ENCODE measurements at regions not wholly inside any gene's neighbourhood (a gene's known extent, or its start where the extent isn't known, plus 50 kb on each side); places are given as distances from the start of the nearest gene placed in this dataset.

GRCh38 chr6:152874267-152874666 is 108.6 kb downstream of the FBXO5 start:
- Histone ChIP-seq H3K4me3 (ENCODE audit: insufficient read depth, low read depth, low read length) (no peak overlapping the region), H3K9me1 (ENCODE audit: insufficient read depth, low read length) (no peaks in the 10 kb centered on the region), H2BK15ac (ENCODE audit: low read depth, low read length) (no peak overlapping the region), H4K8ac (ENCODE audit: low read depth in 2 of 2, low read length in 2 of 2) (no peak overlapping the region), H3K9me3 (ENCODE audit: control insufficient read depth, insufficient read depth, low read length) (no peaks in the 10 kb centered on the region), H3K27me3 (ENCODE audit: control insufficient read depth, insufficient read depth, low read length) (no peaks in the 10 kb centered on the region), H3K9ac (ENCODE audit: low read depth, low read length) (no peak overlapping the region), H4K5ac (ENCODE audit: low read depth, low read length) (no peak overlapping the region), H3K14ac (replicated peaks; ENCODE audit: low read depth, low read length) (no peak overlapping the region), H3K27ac (ENCODE audit: insufficient read depth, low read length) (no peak overlapping the region), H2BK5ac (ENCODE audit: low read depth, low read length, poor library complexity, severe bottlenecking) (no peak overlapping the region), H3K36me3 (ENCODE audit: control insufficient read depth, insufficient read depth, low read length) (no peaks in the 10 kb centered on the region), H4K91ac (ENCODE audit: insufficient read depth, low read depth, low read length) (no peak overlapping the region), H3K4me2 (ENCODE audit: low read depth, low read length) (no peak overlapping the region), H2AK5ac (ENCODE audit: low read depth, low read length) (no peak overlapping the region), H2AFZ (replicated peaks; ENCODE audit: low read length, poor library complexity) (no peak overlapping the region), H3K56ac (ENCODE audit: extremely low read depth, insufficient read depth, low read length) (no peak overlapping the region), H2BK20ac (ENCODE audit: low read depth, low read length) (no peak overlapping the region), H2BK120ac (ENCODE audit: low read depth, low read length) (no peak overlapping the region), H3K4me1 (ENCODE audit: control insufficient read depth, insufficient read depth, low read length) (no peaks in the 10 kb centered on the region), H4K20me1 (ENCODE audit: insufficient read depth, low read length) (no peaks in the 10 kb centered on the region), H2AK9ac (replicated peaks; ENCODE audit: low read depth, low read length, poor library complexity) (no peak overlapping the region), H3K18ac (ENCODE audit: low read depth, low read length) (no peak overlapping the region), H3K4ac (ENCODE audit: low read depth, low read length) (no peak overlapping the region), H3K23ac (ENCODE audit: low read depth, low read length) (no peak overlapping the region), H3K79me1 (ENCODE audit: low read depth in 1 of 2, low read length in 2 of 2) (no peaks in the 10 kb centered on the region)
- in situ Hi-C loops (cut with MboI; ENCODE audit: low sequenced_read_pairs) (no loop called here), dilution Hi-C loops (cut with HindIII; ENCODE audit: low sequenced_read_pairs, unreplicated experiment) (no loop called here), intact Hi-C loops (cut with micrococcal nuclease) (no loop called here)
- ATAC-seq (ENCODE audit: low read depth) (no peak), DNase-seq (no peak)
- CTCF ChIA-PET: no interaction called here
- TF ChIP-seq ELK1 (IDR thresholded peaks at IDR 0.05; ENCODE audit: borderline replicate concordance, low read depth, low read length): no peak
- TF ChIP-seq RAD21 (IDR thresholded peaks at IDR 0.05; ENCODE audit: low read length): no peak
- TF ChIP-seq CTCF (conservative IDR thresholded peaks at IDR 0.05; ENCODE audit: low read depth, low read length): no peak
- no peak for TF ChIP-seq MXI1 (IDR thresholded peaks at IDR 0.05; ENCODE audit: borderline replicate concordance, low read depth, low read length)
- no peak for TF ChIP-seq NFE2L2 (IDR thresholded peaks at IDR 0.05; ENCODE audit: low read depth, low read length)
- TF ChIP-seq BHLHE40 (IDR thresholded peaks at IDR 0.05; ENCODE audit: low read depth, low read length): no peak
- no peak for TF ChIP-seq RFX5 (IDR thresholded peaks at IDR 0.05; ENCODE audit: low read depth, low read length)
- no peak for TF ChIP-seq USF2 (IDR thresholded peaks at IDR 0.05; ENCODE audit: low read depth, low read length)
- no peak for TF ChIP-seq MAZ (IDR thresholded peaks at IDR 0.05; ENCODE audit: borderline replicate concordance, low read depth, low read length)
- TF ChIP-seq CEBPB (IDR thresholded peaks at IDR 0.05; ENCODE audit: low read depth, low read length): no peak
- TF ChIP-seq RCOR1 (IDR thresholded peaks at IDR 0.05; ENCODE audit: insufficient replicate concordance, low read length): no peak
- no peak for TF ChIP-seq POLR2A (IDR thresholded peaks at IDR 0.05; ENCODE audit: low read depth, low read length)
- TF ChIP-seq CHD1 (IDR thresholded peaks at IDR 0.05; ENCODE audit: low read depth, low read length): no peak
- no TSS peak for BruUV-seq (replicated peaks)
- POLR2A ChIA-PET (ENCODE audit: unreplicated experiment): no interaction called here
- WGBS, 2 experiments (ENCODE audit: extremely low coverage in 2 of 2, insufficient read length in 1 of 2): no CpG with 5 or more reads among the region's 5 CpGs
